ENCODE measurements at regions not wholly inside any gene's neighbourhood (a gene's known extent, or its start where the extent isn't known, plus 50 kb on each side); places are given as distances from the start of the nearest gene placed in this dataset.
A peak's percentile ranks its signal among the peaks of the same experiment; 100 is the strongest.

- no peak for DNase-seq
These were observed 315.3 kb downstream of the GADD45G start for GRCh38 chr9:89920131-89920530.

GRCh38 chr9:89920951-89921350 is 316.1 kb downstream of the GADD45G start:
- no peak for DNase-seq

- DNase-seq: no peak
These were observed 317.3 kb downstream of the GADD45G start for GRCh38 chr9:89922099-89922498.

GRCh38 chr9:89923174-89923573 is 318.4 kb downstream of the GADD45G start:
- DNase-seq: no peak

- DNase-seq: peak; percentile 80
These were observed 319.2 kb downstream of the GADD45G start for GRCh38 chr9:89923961-89924504.

- DNase-seq: no peak
These were observed 319.8 kb downstream of the GADD45G start for GRCh38 chr9:89924611-89925010.

GRCh38 chr9:89926167-89926566 is 321.4 kb downstream of the GADD45G start:
- DNase-seq: no peak

- DNase-seq: no peak
These were observed 321.9 kb downstream of the GADD45G start for GRCh38 chr9:89926691-89927220.

GRCh38 chr9:89928106-89928505 is 323.3 kb downstream of the GADD45G start:
- DNase-seq: no peak

GRCh38 chr9:89928521-89929275 is 323.9 kb downstream of the GADD45G start:
- no peak for DNase-seq

- no peak for DNase-seq
These were observed 324.5 kb downstream of the GADD45G start for GRCh38 chr9:89929315-89929672.

GRCh38 chr9:89929673-89930480 is 325.1 kb downstream of the GADD45G start:
- no peak for DNase-seq

- DNase-seq: no peak
These were observed 328.8 kb downstream of the GADD45G start for GRCh38 chr9:89933578-89933977.

GRCh38 chr9:89935115-89935514 is 330.3 kb downstream of the GADD45G start:
- no peak for DNase-seq

GRCh38 chr9:89935801-89936200 is 331.0 kb downstream of the GADD45G start:
- DNase-seq: no peak

- DNase-seq: no peak
These were observed 332.2 kb downstream of the GADD45G start for GRCh38 chr9:89937051-89937450.

GRCh38 chr9:89939181-89939580 is 334.4 kb downstream of the GADD45G start:
- no peak for DNase-seq

- DNase-seq: no peak
These were observed 334.9 kb downstream of the GADD45G start for GRCh38 chr9:89939626-89940292.

- DNase-seq: no peak
These were observed 335.8 kb downstream of the GADD45G start for GRCh38 chr9:89940625-89941024.

GRCh38 chr9:89941875-89942274 is 337.1 kb downstream of the GADD45G start:
- no peak for DNase-seq

- no peak for DNase-seq
These were observed 337.8 kb downstream of the GADD45G start for GRCh38 chr9:89942643-89943042.

- DNase-seq: no peak
These were observed 338.5 kb downstream of the GADD45G start for GRCh38 chr9:89943309-89943708.

- DNase-seq: no peak
These were observed 338.9 kb downstream of the GADD45G start for GRCh38 chr9:89943728-89944127.

Data from activated effector memory CD4-positive, alpha-beta T cell treated with anti-CD3 and anti-CD28 coated beads, Interleukin-2, amount 50 U/mL, for 16 hours (primary cell).